Mesothelial cell of epicardium (in vitro differentiated cells): ENCODE measurements at regions not wholly inside any gene's neighbourhood (a gene's known extent, or its start where the extent isn't known, plus 50 kb on each side); places are given as distances from the start of the nearest gene placed in this dataset.
A peak's percentile ranks its signal among the peaks of the same experiment; 100 is the strongest.

Source experiments
- DNase-seq, 2 experiments: peaks; one replicate each; pipeline ENCODE4 v3.0.0; 2021; ENCODE audit warnings: low spot score in 2 of 2; ENCODE audit not compliant: unreplicated experiment in 2 of 2
- H3K27ac Mint-ChIP-seq: 2 replicates; pipeline ENCODE4 v1.8.0; 2021; ENCODE audit warnings: mixed read lengths
- H3K27me3 Mint-ChIP-seq: 2 replicates; pipeline ENCODE4 v1.8.0; 2021; ENCODE audit warnings: low read depth, mixed read lengths
- H3K36me3 Mint-ChIP-seq: 2 replicates; pipeline ENCODE4 v1.8.0; 2021; ENCODE audit warnings: mixed read lengths
- H3K4me1 Mint-ChIP-seq: 2 replicates; pipeline ENCODE4 v1.8.0; 2021; ENCODE audit warnings: mixed read lengths
- H3K4me3 Mint-ChIP-seq: 2 replicates; pipeline ENCODE4 v1.8.0; 2021; ENCODE audit warnings: mild to moderate bottlenecking, moderate library complexity, mixed read lengths
- H3K9me3 Mint-ChIP-seq: 2 replicates; pipeline ENCODE4 v1.8.0; 2021; ENCODE audit warnings: mixed read lengths
- CTCF ChIP-seq: fragments of 200-600 bp; sonication (generic); IDR thresholded peaks from one replicate; pipeline ENCODE4 v1.5.0; 2021; ENCODE audit warnings: antibody characterized with exemption; ENCODE audit not compliant: unreplicated experiment

GRCh38 chr4:112888622-112889021 lies 160.8 kb upstream of the ANK2 start:
- no peak for TF ChIP-seq CTCF
- H3K27me3 Mint-ChIP-seq, result no peaks in the 10 kb centered on the region
- H3K9me3 Mint-ChIP-seq, result no peaks in the 10 kb centered on the region
- H3K36me3 Mint-ChIP-seq, result no peaks in the 10 kb centered on the region
- DNase-seq, result no peak
- no peak overlapping the region for H3K4me3 Mint-ChIP-seq
- H3K27ac Mint-ChIP-seq, result no peak overlapping the region
- H3K4me1 Mint-ChIP-seq, result peaks cover 16% of the 10 kb centered on the region

GRCh38 chr4:112889199-112889598 lies 160.3 kb upstream of the ANK2 start:
- DNase-seq, result no peak
- Mint-ChIP-seq H3K27me3 (no peaks in the 10 kb centered on the region), H3K4me3 (no peak overlapping the region), H3K27ac (no peak overlapping the region), H3K9me3 (no peaks in the 10 kb centered on the region), H3K4me1 (peaks cover 16% of the 10 kb centered on the region), H3K36me3 (no peaks in the 10 kb centered on the region)
- TF ChIP-seq CTCF, result no peak

GRCh38 chr4:112889619-112890527 lies 159.6 kb upstream of the ANK2 start:
- no peak for TF ChIP-seq CTCF
- Mint-ChIP-seq H3K4me1 (peaks cover 16% of the 10 kb centered on the region), H3K36me3 (no peaks in the 10 kb centered on the region), H3K27ac (peak overlapping the region; percentile 60), H3K9me3 (no peaks in the 10 kb centered on the region), H3K27me3 (no peaks in the 10 kb centered on the region), H3K4me3 (peak overlapping the region; percentile 21)
- no peak for DNase-seq

GRCh38 chr4:112894480-112894879 lies 155.0 kb upstream of the ANK2 start:
- TF ChIP-seq CTCF, result no peak
- no peak overlapping the region for H3K27ac Mint-ChIP-seq
- no peaks in the 10 kb centered on the region for H3K27me3 Mint-ChIP-seq
- H3K4me3 Mint-ChIP-seq, result no peak overlapping the region
- no peaks in the 10 kb centered on the region for H3K9me3 Mint-ChIP-seq
- no peak for DNase-seq
- H3K36me3 Mint-ChIP-seq, result no peaks in the 10 kb centered on the region
- peaks cover 28% of the 10 kb centered on the region for H3K4me1 Mint-ChIP-seq

GRCh38 chr4:112894951-112895350 lies 154.5 kb upstream of the ANK2 start:
- TF ChIP-seq CTCF, result no peak
- Mint-ChIP-seq H3K27ac (no peak overlapping the region), H3K4me3 (no peak overlapping the region), H3K9me3 (no peaks in the 10 kb centered on the region), H3K4me1 (peaks cover 23% of the 10 kb centered on the region), H3K27me3 (no peaks in the 10 kb centered on the region), H3K36me3 (no peaks in the 10 kb centered on the region)
- DNase-seq, result no peak
